ENCODE measurements at regions not wholly inside any gene's neighbourhood (a gene's known extent, or its start where the extent isn't known, plus 50 kb on each side); places are given as distances from the start of the nearest gene placed in this dataset.

DNA sequence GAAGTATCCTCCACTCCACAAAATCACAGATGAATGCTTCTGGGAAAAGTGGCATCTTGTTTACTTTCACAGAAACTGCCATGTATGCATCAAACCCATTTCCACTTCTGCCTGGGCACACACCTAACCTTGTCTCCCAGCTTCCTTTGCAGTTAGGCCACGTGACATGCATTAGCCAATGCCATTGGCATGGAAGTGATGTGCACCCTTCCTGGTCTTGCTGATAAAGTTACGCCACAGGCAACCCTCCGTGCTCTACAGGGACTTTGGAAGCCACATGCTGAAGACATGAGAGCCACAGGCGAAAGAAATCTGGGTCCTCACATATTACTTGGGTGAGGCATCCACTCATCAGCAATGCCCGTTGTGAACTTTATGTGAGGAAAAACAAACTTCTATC, 123.3 kb downstream of the USP46 start:
- TF ChIP-seq, protein P1, sequence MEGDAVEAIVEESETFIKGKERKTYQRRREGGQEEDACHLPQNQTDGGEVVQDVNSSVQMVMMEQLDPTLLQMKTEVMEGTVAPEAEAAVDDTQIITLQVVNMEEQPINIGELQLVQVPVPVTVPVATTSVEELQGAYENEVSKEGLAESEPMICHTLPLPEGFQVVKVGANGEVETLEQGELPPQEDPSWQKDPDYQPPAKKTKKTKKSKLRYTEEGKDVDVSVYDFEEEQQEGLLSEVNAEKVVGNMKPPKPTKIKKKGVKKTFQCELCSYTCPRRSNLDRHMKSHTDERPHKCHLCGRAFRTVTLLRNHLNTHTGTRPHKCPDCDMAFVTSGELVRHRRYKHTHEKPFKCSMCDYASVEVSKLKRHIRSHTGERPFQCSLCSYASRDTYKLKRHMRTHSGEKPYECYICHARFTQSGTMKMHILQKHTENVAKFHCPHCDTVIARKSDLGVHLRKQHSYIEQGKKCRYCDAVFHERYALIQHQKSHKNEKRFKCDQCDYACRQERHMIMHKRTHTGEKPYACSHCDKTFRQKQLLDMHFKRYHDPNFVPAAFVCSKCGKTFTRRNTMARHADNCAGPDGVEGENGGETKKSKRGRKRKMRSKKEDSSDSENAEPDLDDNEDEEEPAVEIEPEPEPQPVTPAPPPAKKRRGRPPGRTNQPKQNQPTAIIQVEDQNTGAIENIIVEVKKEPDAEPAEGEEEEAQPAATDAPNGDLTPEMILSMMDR (IDR thresholded peaks at IDR 0.05; ENCODE audit: extremely low read depth in 1 of 2, insufficient read depth in 1 of 2, low read depth in 1 of 2, low read length in 2 of 2): no peak
- TF ChIP-seq POLR2A (IDR thresholded peaks at IDR 0.05; ENCODE audit: low read depth, low read length): no peak
- no peak for TF ChIP-seq EZH2 (IDR thresholded peaks at IDR 0.05; ENCODE audit: borderline replicate concordance, low read depth, low read length, severe bottlenecking)
- TF ChIP-seq POLR2AphosphoS5 (IDR thresholded peaks at IDR 0.05; ENCODE audit: insufficient read depth, low read depth, low read length): no peak
- no peak for TF ChIP-seq MYC (IDR thresholded peaks at IDR 0.05; ENCODE audit: low read depth, low read length)
- TF ChIP-seq JUN (IDR thresholded peaks at IDR 0.05; ENCODE audit: borderline replicate concordance, insufficient read depth, insufficient read length, low read depth): no peak
- no peak for TF ChIP-seq FOS (IDR thresholded peaks at IDR 0.05; ENCODE audit: borderline replicate concordance, insufficient read depth, low read length)
